KMS-11 (cell line): ENCODE measurements at regions not wholly inside any gene's neighbourhood (a gene's known extent, or its start where the extent isn't known, plus 50 kb on each side); places are given as distances from the start of the nearest gene placed in this dataset.
A peak's percentile ranks its signal among the peaks of the same experiment; 100 is the strongest.

Experiments used
- H2AFZ ChIP-seq: fragments of 200-600 bp; sonication (generic); 2 replicates; pipeline ENCODE4 v1.6.1; 2016; ENCODE audit warnings: antibody characterized with exemption, mixed run types, low read depth
- H3K27ac ChIP-seq: fragments of 200-600 bp; sonication (generic); 2 replicates; pipeline ENCODE4 v1.6.1; 2016; ENCODE audit warnings: mild to moderate bottlenecking, mixed run types
- H3K27me3 ChIP-seq: fragments of 200-600 bp; sonication (generic); 2 replicates; pipeline ENCODE4 v1.6.1; 2017; ENCODE audit warnings: mild to moderate bottlenecking, low read depth, mixed run types, moderate library complexity; ENCODE audit not compliant: insufficient read depth
- H3K36me3 ChIP-seq: fragments of 200-600 bp; sonication (generic); 2 replicates; pipeline ENCODE4 v1.6.1; 2017; ENCODE audit warnings: mild to moderate bottlenecking, mixed run types; ENCODE audit not compliant: insufficient read depth
- H3K4me1 ChIP-seq: fragments of 200-600 bp; sonication (generic); 2 replicates; pipeline ENCODE4 v1.6.1; 2016; ENCODE audit warnings: mild to moderate bottlenecking, low read depth, mixed run types; ENCODE audit not compliant: poor library complexity, severe bottlenecking
- H3K4me2 ChIP-seq: fragments of 200-600 bp; sonication (generic); 2 replicates; pipeline ENCODE4 v1.7.0; 2016; ENCODE audit warnings: mild to moderate bottlenecking, mixed run types
- H3K4me3 ChIP-seq: fragments of 200-600 bp; sonication (generic); IDR thresholded peaks from 2 replicates; pipeline ENCODE4 v1.6.1; 2017; ENCODE audit warnings: low read depth, low read length, mixed read lengths; ENCODE audit not compliant: insufficient read depth
- H3K79me2 ChIP-seq: fragments of 200-600 bp; sonication (generic); 2 replicates; pipeline ENCODE4 v1.6.1; 2016; ENCODE audit warnings: low read depth, mixed run types; ENCODE audit not compliant: insufficient read depth
- H3K9ac ChIP-seq: fragments of 200-600 bp; sonication (generic); 2 replicates; pipeline ENCODE4 v1.6.1; 2016; ENCODE audit warnings: mild to moderate bottlenecking, mixed run types
- H4K20me1 ChIP-seq: fragments of 200-600 bp; sonication (generic); 2 replicates; pipeline ENCODE4 v1.6.1; 2016; ENCODE audit warnings: mild to moderate bottlenecking, mixed run types; ENCODE audit not compliant: insufficient read depth
- CTCF ChIP-seq: fragments of 200-600 bp; sonication (generic); conservative IDR thresholded peaks from 2 replicates; pipeline ENCODE4 v1.6.1; 2017; ENCODE audit warnings: low read depth, mild to moderate bottlenecking, antibody characterized with exemption, low read length, moderate library complexity, mixed read lengths

DNA sequence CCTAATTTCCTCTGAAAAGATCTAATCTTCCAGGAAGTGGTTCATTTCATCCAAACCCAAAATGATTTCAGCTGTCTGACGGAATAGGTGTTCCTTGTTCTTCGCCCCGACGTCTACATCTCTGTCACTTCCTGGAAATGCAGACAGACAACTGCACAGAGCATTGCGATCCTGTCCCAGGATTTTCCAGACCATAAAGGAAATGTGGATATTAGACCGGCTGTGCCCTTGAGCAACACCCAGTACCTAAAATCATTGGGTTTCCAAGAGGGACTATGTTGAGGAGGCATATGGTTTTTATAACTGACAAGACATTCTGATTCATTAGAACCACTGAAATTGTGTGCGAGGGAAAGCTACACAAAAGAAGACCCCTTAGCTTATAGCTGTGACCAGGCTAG, 74.2 kb downstream of the MSX2 start:
- no peak overlapping the region for H3K4me3 ChIP-seq
- no peak overlapping the region for H3K27ac ChIP-seq
- H3K27me3 ChIP-seq = no peaks in the 10 kb centered on the region
- no peaks in the 10 kb centered on the region for H4K20me1 ChIP-seq
- H3K36me3 ChIP-seq = no peaks in the 10 kb centered on the region
- TF ChIP-seq CTCF = no peak
- H3K79me2 ChIP-seq = no peaks in the 10 kb centered on the region
- H3K9ac ChIP-seq = no peak overlapping the region
- H2AFZ ChIP-seq = no peak overlapping the region
- H3K4me2 ChIP-seq = no peak overlapping the region
- H3K4me1 ChIP-seq = no peaks in the 10 kb centered on the region

DNA sequence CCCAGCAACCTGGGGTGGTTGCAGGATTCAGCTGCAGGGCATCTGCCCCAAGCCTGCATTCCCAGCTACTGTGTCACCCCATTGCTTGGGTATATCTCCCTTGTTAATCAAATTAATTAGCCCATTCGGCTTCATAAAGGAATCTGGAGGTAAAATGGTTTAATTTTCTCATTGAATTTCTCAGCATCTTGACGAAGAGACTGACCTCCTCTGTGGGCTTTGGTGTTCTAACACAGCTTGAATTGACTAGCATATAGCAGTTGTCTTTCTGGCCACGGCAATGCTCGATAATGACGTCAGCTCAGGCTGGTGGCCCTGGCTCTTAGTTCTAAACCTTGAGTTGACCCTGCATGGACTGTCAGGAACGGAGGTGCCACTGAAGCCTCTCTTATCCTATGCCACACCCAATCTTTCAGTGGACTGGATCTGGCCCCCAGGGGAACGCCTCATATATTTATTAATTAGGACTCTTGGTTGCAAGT, 72.4 kb downstream of the MSX2 start:
- H3K4me1 ChIP-seq = no peaks in the 10 kb centered on the region
- H3K36me3 ChIP-seq = no peaks in the 10 kb centered on the region
- no peak overlapping the region for H2AFZ ChIP-seq
- no peaks in the 10 kb centered on the region for H3K27me3 ChIP-seq
- no peak overlapping the region for H3K4me2 ChIP-seq
- H3K79me2 ChIP-seq = no peaks in the 10 kb centered on the region
- no peak overlapping the region for H3K4me3 ChIP-seq
- TF ChIP-seq CTCF = no peak
- H4K20me1 ChIP-seq = no peaks in the 10 kb centered on the region
- H3K27ac ChIP-seq = no peak overlapping the region
- no peak overlapping the region for H3K9ac ChIP-seq

DNA sequence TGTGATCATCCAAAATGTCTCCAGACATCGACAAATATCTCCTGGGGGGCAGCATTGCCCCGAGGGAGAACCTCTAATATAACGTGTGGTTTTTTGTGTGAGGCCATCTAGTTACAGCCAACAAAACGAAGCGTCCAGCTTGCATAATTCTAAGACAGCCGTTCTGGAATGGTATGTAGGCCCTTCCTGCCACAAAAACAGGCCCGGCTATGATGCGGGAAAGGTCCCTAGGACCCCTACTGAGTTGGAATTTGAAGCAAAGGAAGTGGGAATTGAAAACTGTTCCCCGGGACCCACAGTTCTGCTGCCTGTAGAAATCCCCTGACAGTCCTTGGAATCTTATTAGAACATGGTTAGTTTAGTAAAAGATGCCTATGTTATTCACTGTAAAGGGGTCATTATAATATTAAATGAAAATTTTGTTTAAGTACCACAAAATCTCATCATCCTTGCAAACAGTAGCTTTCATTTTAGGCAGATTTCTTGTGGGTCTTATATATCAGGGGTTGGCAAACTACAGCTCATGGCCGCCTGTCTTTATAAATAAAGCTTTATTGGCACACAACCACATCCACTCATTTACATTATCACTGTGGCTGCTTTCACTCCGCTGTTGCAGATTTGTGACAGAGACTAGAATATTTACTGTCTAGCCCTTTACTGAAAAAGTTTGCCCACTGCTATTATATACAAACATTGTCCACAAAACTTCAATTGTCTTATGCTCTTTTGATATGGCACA, 70.7 kb downstream of the MSX2 start:
- no peak overlapping the region for H2AFZ ChIP-seq
- H3K27me3 ChIP-seq = no peaks in the 10 kb centered on the region
- TF ChIP-seq CTCF = no peak
- no peak overlapping the region for H3K4me2 ChIP-seq
- no peaks in the 10 kb centered on the region for H3K79me2 ChIP-seq
- no peak overlapping the region for H3K27ac ChIP-seq
- H3K9ac ChIP-seq = no peak overlapping the region
- no peaks in the 10 kb centered on the region for H3K4me1 ChIP-seq
- no peak overlapping the region for H3K4me3 ChIP-seq
- H4K20me1 ChIP-seq = no peaks in the 10 kb centered on the region
- no peaks in the 10 kb centered on the region for H3K36me3 ChIP-seq

DNA sequence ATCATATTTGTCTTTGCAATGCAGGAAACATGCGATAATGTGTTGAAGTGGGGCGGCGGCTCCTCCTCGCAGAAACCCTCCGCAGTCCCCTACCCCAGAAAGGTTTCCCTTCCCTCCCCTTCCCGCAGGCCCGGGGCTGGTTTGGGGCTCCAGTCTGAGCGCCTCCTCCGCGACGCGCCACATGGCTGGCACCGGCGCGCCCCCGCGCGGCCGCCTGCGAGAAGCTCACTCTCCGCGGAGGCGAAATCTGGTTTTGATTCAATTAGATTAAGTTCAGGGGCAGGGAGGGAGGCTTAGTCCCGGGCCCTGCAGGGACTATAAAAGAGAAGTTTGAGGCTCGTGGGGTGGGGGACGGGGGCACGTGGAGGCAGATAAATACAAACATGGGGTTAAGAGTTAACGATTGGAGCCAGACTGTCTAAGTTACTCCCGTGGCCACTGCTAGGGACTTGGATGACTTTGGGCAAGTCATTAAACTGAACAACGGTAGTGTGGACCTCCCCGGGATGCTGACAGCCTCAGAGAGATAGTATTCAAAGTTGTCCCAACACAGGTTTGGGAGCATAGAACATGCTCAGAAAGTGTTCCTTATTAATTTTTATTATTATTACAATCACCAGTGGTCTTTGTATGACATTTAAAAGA, 69.4 kb downstream of the MSX2 start:
- peak; percentile 46 for TF ChIP-seq CTCF
- Histone ChIP-seq H3K27me3 (no peaks in the 10 kb centered on the region), H3K4me2 (no peak overlapping the region), H3K4me1 (no peaks in the 10 kb centered on the region), H3K36me3 (no peaks in the 10 kb centered on the region), H2AFZ (no peak overlapping the region), H3K4me3 (no peak overlapping the region), H3K27ac (no peak overlapping the region), H4K20me1 (no peaks in the 10 kb centered on the region), H3K79me2 (no peaks in the 10 kb centered on the region), H3K9ac (no peak overlapping the region)
